Neural cell (in vitro differentiated cells): ENCODE measurements at regions not wholly inside any gene's neighbourhood (a gene's known extent, or its start where the extent isn't known, plus 50 kb on each side); places are given as distances from the start of the nearest gene placed in this dataset.

Experiments
- EP300 ChIP-seq: fragments of 450-650 bp; conservative IDR thresholded peaks from 2 replicates; pipeline ENCODE4 v1.6.1; 2014; ENCODE audit warnings: antibody characterized with exemption, mild to moderate bottlenecking, moderate library complexity; ENCODE audit not compliant: poor library complexity, severe bottlenecking
- EZH2 ChIP-seq: fragments of 200-600, 300-800 bp; shearing (Covaris generic), sonication (generic); IDR thresholded peaks from 2 replicates; pipeline ENCODE4 v1.6.1; 2014; ENCODE audit warnings: antibody characterized with exemption, low read length, borderline replicate concordance, mild to moderate bottlenecking; ENCODE audit not compliant: insufficient read depth, poor library complexity, severe bottlenecking
- MXI1 ChIP-seq: fragments of 450-650 bp; conservative IDR thresholded peaks from 2 replicates; pipeline ENCODE4 v1.6.1; 2014; ENCODE audit warnings: antibody characterized with exemption, mild to moderate bottlenecking; ENCODE audit not compliant: poor library complexity, severe bottlenecking
- POLR2AphosphoS5 ChIP-seq: IDR thresholded peaks from 2 replicates; pipeline ENCODE4 v1.6.1; 2012
- RAD21 ChIP-seq: fragments of 450-650 bp; conservative IDR thresholded peaks from 2 replicates; pipeline ENCODE4 v1.6.1; 2014; ENCODE audit warnings: antibody characterized with exemption, mild to moderate bottlenecking, moderate library complexity
- TAF1 ChIP-seq: IDR thresholded peaks from 2 replicates; pipeline ENCODE4 v1.6.1; 2012; ENCODE audit warnings: low read depth
- TF ChIP-seq, protein P1 (sequence below): fragments of 450-650 bp; IDR thresholded peaks from 2 replicates; pipeline ENCODE4 v1.5.1; 2014; ENCODE audit warnings: antibody characterized with exemption, mild to moderate bottlenecking, moderate library complexity; ENCODE audit not compliant: poor library complexity, severe bottlenecking
- TF ChIP-seq, protein P2 (sequence below): IDR thresholded peaks from 2 replicates; pipeline ENCODE4 v1.6.1; 2012; ENCODE audit warnings: borderline replicate concordance

DNA sequence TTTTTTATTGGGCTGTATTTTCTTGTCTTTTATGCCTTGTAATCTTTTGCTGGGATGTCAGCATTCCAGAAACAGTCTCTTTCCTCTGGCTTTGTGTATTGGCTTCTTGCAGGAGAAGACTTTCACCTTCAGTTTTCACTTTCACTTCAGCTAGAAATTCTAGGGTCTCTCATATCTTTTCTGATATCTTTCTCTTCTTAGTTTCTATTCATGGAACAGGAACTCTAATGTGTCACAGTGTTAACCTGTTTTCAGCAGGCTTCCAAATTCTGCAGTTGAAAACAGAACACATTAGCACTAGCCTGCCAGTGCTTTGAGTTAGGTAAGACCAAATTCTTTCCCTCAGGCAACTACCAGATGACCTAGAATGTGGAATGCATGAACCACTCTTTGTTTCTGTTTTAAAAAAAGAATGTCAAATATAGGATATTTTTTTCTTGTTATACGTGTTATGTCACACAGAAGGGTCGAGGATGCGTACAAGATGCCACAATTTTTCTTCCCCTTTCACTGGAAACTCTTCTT is 164.7 kb downstream of the TUSC1 start:
- TF ChIP-seq EZH2 (no peak), POLR2AphosphoS5 (no peak), MXI1 (no peak), EP300 (no peak), TAF1 (no peak), RAD21 (no peak)
- TF ChIP-seq, protein P1, sequence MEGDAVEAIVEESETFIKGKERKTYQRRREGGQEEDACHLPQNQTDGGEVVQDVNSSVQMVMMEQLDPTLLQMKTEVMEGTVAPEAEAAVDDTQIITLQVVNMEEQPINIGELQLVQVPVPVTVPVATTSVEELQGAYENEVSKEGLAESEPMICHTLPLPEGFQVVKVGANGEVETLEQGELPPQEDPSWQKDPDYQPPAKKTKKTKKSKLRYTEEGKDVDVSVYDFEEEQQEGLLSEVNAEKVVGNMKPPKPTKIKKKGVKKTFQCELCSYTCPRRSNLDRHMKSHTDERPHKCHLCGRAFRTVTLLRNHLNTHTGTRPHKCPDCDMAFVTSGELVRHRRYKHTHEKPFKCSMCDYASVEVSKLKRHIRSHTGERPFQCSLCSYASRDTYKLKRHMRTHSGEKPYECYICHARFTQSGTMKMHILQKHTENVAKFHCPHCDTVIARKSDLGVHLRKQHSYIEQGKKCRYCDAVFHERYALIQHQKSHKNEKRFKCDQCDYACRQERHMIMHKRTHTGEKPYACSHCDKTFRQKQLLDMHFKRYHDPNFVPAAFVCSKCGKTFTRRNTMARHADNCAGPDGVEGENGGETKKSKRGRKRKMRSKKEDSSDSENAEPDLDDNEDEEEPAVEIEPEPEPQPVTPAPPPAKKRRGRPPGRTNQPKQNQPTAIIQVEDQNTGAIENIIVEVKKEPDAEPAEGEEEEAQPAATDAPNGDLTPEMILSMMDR: no peak
- TF ChIP-seq, protein P2, sequence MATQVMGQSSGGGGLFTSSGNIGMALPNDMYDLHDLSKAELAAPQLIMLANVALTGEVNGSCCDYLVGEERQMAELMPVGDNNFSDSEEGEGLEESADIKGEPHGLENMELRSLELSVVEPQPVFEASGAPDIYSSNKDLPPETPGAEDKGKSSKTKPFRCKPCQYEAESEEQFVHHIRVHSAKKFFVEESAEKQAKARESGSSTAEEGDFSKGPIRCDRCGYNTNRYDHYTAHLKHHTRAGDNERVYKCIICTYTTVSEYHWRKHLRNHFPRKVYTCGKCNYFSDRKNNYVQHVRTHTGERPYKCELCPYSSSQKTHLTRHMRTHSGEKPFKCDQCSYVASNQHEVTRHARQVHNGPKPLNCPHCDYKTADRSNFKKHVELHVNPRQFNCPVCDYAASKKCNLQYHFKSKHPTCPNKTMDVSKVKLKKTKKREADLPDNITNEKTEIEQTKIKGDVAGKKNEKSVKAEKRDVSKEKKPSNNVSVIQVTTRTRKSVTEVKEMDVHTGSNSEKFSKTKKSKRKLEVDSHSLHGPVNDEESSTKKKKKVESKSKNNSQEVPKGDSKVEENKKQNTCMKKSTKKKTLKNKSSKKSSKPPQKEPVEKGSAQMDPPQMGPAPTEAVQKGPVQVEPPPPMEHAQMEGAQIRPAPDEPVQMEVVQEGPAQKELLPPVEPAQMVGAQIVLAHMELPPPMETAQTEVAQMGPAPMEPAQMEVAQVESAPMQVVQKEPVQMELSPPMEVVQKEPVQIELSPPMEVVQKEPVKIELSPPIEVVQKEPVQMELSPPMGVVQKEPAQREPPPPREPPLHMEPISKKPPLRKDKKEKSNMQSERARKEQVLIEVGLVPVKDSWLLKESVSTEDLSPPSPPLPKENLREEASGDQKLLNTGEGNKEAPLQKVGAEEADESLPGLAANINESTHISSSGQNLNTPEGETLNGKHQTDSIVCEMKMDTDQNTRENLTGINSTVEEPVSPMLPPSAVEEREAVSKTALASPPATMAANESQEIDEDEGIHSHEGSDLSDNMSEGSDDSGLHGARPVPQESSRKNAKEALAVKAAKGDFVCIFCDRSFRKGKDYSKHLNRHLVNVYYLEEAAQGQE: no peak
